GM12878 (cell line): ENCODE measurements at regions not wholly inside any gene's neighbourhood (a gene's known extent, or its start where the extent isn't known, plus 50 kb on each side); places are given as distances from the start of the nearest gene placed in this dataset.
"Not testable (repeated sequence)": the region's sequence is repeated elsewhere in the genome, so short reads cannot be mapped to it uniquely, and the experiment has no call there.

Experiments used
- BRCA1 ChIP-seq: IDR thresholded peaks from 2 replicates; pipeline ENCODE4 v1.6.1; 2011; ENCODE audit warnings: low read depth, low read length, improper control_type of control experiment
- CREB1 ChIP-seq: IDR thresholded peaks from 2 replicates; pipeline ENCODE4 v1.6.1; 2012; ENCODE audit warnings: low read depth, mild to moderate bottlenecking, inconsistent platforms
- EED ChIP-seq: sonication (generic); IDR thresholded peaks from 2 replicates; pipeline ENCODE4 v1.6.1; 2016; ENCODE audit warnings: antibody characterized with exemption, low read depth
- MAX ChIP-seq: IDR thresholded peaks from 2 replicates; pipeline ENCODE4 v1.6.1; 2012; ENCODE audit warnings: low read depth, low read length, improper control_type of control experiment
- NR2F1 ChIP-seq: fragments of 450-650 bp; conservative IDR thresholded peaks from 2 replicates; pipeline ENCODE4 v1.6.1; 2017; ENCODE audit warnings: mild to moderate bottlenecking

- TF ChIP-seq BRCA1, EED, MAX, CREB1, NR2F1: not testable (repeated sequence)
These were observed 119.4 kb upstream of the SPATA31A3 start for GRCh38 chr9:67111733-67112132.
